K562 (cell line): ENCODE measurements at regions not wholly inside any gene's neighbourhood (a gene's known extent, or its start where the extent isn't known, plus 50 kb on each side); places are given as distances from the start of the nearest gene placed in this dataset.

ENCODE experiments used
- POLR2A ChIP-seq: fragments of 450-650 bp; conservative IDR thresholded peaks from 2 replicates; pipeline ENCODE4 v1.6.1; 2016
- TF ChIP-seq, protein P1 (sequence below), 3 experiments: IDR thresholded peaks in 2 of 3; conservative IDR thresholded peaks in 1 of 3; 2 replicates each; pipeline ENCODE4 v1.5.1; 2011 to 2012; ENCODE audit warnings: low read length in 3 of 3, mild to moderate bottlenecking in 3 of 3, control low read depth in 2 of 3, improper control_type of control experiment in 1 of 3, inconsistent platforms in 1 of 3, low read depth in 1 of 3, mixed read lengths in 1 of 3, moderate library complexity in 1 of 3; ENCODE audit not compliant: insufficient read depth in 2 of 3
- TF ChIP-seq, protein P2 (sequence below): fragments of 250-450 bp; sonication (Bioruptor Pico); IDR thresholded peaks from 2 replicates; pipeline ENCODE4 v1.4.0; 2020; ENCODE audit warnings: mild to moderate bottlenecking, moderate library complexity

DNA sequence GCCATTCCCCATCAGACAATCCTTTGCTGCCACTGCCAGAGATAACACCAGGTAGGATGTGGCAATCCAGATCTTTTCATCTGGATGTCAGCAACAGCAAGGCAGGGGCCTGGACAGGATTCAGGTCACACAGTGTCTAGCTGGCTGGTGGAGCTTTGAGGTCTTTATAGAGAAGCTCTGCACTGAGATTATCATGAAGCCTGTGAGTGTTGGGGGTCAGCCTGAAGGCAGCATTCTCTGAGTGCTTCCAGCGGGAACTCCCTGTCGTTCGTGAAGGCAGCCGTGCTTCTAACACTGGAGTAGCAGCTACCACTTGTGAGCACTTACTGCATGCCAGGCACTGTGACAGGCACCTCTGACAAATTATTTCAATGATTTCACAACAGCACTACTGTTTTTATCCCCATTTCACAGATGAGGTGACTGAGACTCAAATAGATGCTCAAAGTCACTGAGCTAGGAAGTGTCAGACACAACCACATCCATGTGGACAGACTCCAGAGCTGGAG lies 85.7 kb downstream of the SEMA4F start:
- TF ChIP-seq, protein P1, sequence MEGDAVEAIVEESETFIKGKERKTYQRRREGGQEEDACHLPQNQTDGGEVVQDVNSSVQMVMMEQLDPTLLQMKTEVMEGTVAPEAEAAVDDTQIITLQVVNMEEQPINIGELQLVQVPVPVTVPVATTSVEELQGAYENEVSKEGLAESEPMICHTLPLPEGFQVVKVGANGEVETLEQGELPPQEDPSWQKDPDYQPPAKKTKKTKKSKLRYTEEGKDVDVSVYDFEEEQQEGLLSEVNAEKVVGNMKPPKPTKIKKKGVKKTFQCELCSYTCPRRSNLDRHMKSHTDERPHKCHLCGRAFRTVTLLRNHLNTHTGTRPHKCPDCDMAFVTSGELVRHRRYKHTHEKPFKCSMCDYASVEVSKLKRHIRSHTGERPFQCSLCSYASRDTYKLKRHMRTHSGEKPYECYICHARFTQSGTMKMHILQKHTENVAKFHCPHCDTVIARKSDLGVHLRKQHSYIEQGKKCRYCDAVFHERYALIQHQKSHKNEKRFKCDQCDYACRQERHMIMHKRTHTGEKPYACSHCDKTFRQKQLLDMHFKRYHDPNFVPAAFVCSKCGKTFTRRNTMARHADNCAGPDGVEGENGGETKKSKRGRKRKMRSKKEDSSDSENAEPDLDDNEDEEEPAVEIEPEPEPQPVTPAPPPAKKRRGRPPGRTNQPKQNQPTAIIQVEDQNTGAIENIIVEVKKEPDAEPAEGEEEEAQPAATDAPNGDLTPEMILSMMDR (IDR thresholded peaks at IDR 0.05 in 2 of 3, conservative IDR thresholded peaks at IDR 0.05 in 1 of 3; ENCODE audit: insufficient read depth in 2 of 3, low read depth in 1 of 3, low read length in 3 of 3): no peak
- TF ChIP-seq, protein P2, sequence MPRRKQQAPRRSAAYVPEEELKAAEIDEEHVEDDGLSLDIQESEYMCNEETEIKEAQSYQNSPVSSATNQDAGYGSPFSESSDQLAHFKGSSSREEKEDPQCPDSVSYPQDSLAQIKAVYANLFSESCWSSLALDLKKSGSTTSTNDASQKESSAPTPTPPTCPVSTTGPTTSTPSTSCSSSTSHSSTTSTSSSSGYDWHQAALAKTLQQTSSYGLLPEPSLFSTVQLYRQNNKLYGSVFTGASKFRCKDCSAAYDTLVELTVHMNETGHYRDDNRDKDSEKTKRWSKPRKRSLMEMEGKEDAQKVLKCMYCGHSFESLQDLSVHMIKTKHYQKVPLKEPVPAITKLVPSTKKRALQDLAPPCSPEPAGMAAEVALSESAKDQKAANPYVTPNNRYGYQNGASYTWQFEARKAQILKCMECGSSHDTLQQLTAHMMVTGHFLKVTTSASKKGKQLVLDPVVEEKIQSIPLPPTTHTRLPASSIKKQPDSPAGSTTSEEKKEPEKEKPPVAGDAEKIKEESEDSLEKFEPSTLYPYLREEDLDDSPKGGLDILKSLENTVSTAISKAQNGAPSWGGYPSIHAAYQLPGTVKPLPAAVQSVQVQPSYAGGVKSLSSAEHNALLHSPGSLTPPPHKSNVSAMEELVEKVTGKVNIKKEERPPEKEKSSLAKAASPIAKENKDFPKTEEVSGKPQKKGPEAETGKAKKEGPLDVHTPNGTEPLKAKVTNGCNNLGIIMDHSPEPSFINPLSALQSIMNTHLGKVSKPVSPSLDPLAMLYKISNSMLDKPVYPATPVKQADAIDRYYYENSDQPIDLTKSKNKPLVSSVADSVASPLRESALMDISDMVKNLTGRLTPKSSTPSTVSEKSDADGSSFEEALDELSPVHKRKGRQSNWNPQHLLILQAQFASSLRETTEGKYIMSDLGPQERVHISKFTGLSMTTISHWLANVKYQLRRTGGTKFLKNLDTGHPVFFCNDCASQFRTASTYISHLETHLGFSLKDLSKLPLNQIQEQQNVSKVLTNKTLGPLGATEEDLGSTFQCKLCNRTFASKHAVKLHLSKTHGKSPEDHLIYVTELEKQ: no peak
- no peak for TF ChIP-seq POLR2A
